ENCODE measurements at regions not wholly inside any gene's neighbourhood (a gene's known extent, or its start where the extent isn't known, plus 50 kb on each side); places are given as distances from the start of the nearest gene placed in this dataset.
"Not testable (repeated sequence)": the region's sequence is repeated elsewhere in the genome, so short reads cannot be mapped to it uniquely, and the experiment has no call there.

GRCh38 chr5:163916376-163916775 lies 411.0 kb downstream of the MAT2B start:
- H3K27me3 Mint-ChIP-seq = no peaks in the 10 kb centered on the region
- peaks cover 51 to 63% (median 58%) of the 10 kb centered on the region in 3 donors for H3K4me1 Mint-ChIP-seq
- H3K9me3 Mint-ChIP-seq = peaks cover 6 to 37% (median 24%) of the 10 kb centered on the region in 3 donors
- H3K4me3 Mint-ChIP-seq = peak overlapping the region; percentile 88 to 97 (median 92)
- peak overlapping the region; percentile 99 to 100 (median 100) for H3K27ac Mint-ChIP-seq
- peaks cover 13% of the 10 kb centered on the region for H3K36me3 Mint-ChIP-seq

GRCh38 chr5:163916861-163917260 lies 411.4 kb downstream of the MAT2B start:
- H3K4me1 Mint-ChIP-seq = peaks cover 48 to 62% (median 53%) of the 10 kb centered on the region in 3 donors
- no peaks in the 10 kb centered on the region for H3K27me3 Mint-ChIP-seq
- peaks cover 13% of the 10 kb centered on the region for H3K36me3 Mint-ChIP-seq
- H3K4me3 Mint-ChIP-seq = peak overlapping the region; percentile 88 to 97 (median 92)
- peak overlapping the region; percentile 99 to 100 (median 100) for H3K27ac Mint-ChIP-seq
- H3K9me3 Mint-ChIP-seq = peaks cover 6 to 39% (median 26%) of the 10 kb centered on the region in 3 donors

DNA sequence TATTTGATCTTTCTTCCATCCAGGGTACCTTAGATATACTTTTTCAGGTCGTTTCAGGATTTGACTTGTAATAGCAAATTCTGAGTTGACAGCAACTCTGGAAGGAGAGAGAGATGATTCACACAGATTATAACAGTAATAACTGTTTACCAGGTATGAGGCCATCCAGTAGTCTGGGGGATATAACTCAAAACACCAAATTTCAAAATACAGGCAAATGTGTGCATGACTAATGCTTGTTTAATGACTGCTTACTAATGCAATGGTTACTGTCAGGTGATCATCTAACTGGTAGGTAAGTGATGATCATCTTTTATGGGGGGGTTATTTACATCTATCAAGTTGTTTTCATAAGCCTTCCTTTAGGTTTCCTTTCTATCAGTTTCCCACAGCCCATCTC lies 412.3 kb downstream of the MAT2B start:
- Mint-ChIP-seq H3K36me3 (peaks cover 13% of the 10 kb centered on the region), H3K27me3 (no peaks in the 10 kb centered on the region), H3K4me3 (peak overlapping the region in 3 of 4 donors; percentile 79 to 96 (median 89)), H3K4me1 (peaks cover 44 to 57% (median 50%) of the 10 kb centered on the region in 3 donors), H3K9me3 (peaks cover 6 to 39% (median 27%) of the 10 kb centered on the region in 3 donors), H3K27ac (peak overlapping the region; percentile 99 to 100 (median 100))

- not testable (repeated sequence) for H3K4me1 Mint-ChIP-seq, H3K27me3 Mint-ChIP-seq, H3K4me3 Mint-ChIP-seq
- Mint-ChIP-seq H3K9me3 (peaks cover 4 to 15% (median 7%) of the 10 kb centered on the region in 3 donors), H3K27ac (peak overlapping the region in 1 of 3 donors; percentile 5), H3K36me3 (peaks cover 13% of the 10 kb centered on the region)
Observed at GRCh38 chr5:163934990-163935389, 429.6 kb downstream of the MAT2B start.

DNA sequence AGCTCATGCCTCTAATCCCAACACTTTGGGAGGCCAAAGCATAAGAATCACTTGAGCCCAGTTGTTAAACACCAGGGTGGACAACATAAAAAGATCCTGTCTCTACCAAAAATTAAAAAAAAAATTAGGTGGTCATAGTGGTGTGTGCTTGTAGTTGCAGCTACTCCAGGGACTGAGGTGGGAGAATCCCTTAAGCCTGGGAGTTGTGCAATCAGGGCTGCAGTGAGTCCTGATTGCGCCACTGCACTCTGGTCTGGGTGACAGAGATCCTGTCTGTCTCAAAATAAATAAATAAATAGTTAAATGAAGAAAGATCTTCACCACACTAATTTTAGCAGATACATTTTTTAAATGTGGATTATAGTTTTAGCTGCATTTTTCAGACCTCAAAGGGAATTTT lies 433.2 kb downstream of the MAT2B start:
- Mint-ChIP-seq H3K27ac (no peak overlapping the region), H3K4me1 (peaks cover 8 to 21% (median 16%) of the 10 kb centered on the region in 3 donors), H3K4me3 (no peak overlapping the region), H3K36me3 (peaks cover 9% of the 10 kb centered on the region), H3K9me3 (peaks cover 4 to 13% (median 7%) of the 10 kb centered on the region in 3 donors), H3K27me3 (peaks cover 1% of the 10 kb centered on the region)

- Mint-ChIP-seq H3K4me1 (peaks cover 15 to 24% (median 22%) of the 10 kb centered on the region in 3 donors), H3K27ac (no peak overlapping the region), H3K36me3 (peaks cover 1% of the 10 kb centered on the region), H3K27me3 (peaks cover 1% of the 10 kb centered on the region), H3K4me3 (no peak overlapping the region), H3K9me3 (peaks cover 0 to 2% (median 0%) of the 10 kb centered on the region in 3 donors)
Observed at GRCh38 chr5:163941079-163941478, 435.7 kb downstream of the MAT2B start.

DNA sequence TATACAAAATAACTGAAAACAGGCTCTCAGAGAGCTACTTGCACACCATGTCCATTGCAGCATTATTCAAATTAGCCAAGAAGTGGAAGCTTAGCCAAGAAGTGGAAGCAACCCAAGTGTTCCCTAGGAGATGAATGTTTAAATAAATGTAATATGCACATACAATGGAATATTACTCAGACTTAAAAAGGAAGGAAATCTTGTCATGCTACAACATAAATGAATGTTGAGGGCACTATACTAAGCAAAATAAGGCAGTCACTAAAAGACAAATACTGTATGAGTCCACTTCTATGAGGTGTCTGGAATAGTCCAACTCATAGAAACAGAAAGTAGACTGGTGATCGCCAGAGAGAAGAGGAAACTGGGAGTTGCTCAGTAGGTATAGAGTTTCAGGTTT lies 438.1 kb downstream of the MAT2B start:
- H3K9me3 Mint-ChIP-seq = no peaks in the 10 kb centered on the region
- peaks cover 1% of the 10 kb centered on the region for H3K36me3 Mint-ChIP-seq
- H3K27me3 Mint-ChIP-seq = peaks cover 1% of the 10 kb centered on the region
- H3K27ac Mint-ChIP-seq = no peak overlapping the region
- peaks cover 15 to 25% (median 22%) of the 10 kb centered on the region in 3 donors for H3K4me1 Mint-ChIP-seq
- no peak overlapping the region for H3K4me3 Mint-ChIP-seq

GRCh38 chr5:163944738-163945137 lies 439.3 kb downstream of the MAT2B start:
- no peak overlapping the region for H3K4me3 Mint-ChIP-seq
- H3K27ac Mint-ChIP-seq = peak overlapping the region in 1 of 3 donors; percentile 89
- H3K27me3 Mint-ChIP-seq = peaks cover 1% of the 10 kb centered on the region
- peaks cover 15 to 25% (median 22%) of the 10 kb centered on the region in 3 donors for H3K4me1 Mint-ChIP-seq
- H3K36me3 Mint-ChIP-seq = peaks cover 1% of the 10 kb centered on the region
- H3K9me3 Mint-ChIP-seq = no peaks in the 10 kb centered on the region

- Mint-ChIP-seq H3K27ac (no peak overlapping the region), H3K27me3 (no peaks in the 10 kb centered on the region), H3K4me3 (peak overlapping the region in 1 of 4 donors; percentile 35), H3K9me3 (no peaks in the 10 kb centered on the region), H3K4me1 (peaks cover 8 to 13% (median 9%) of the 10 kb centered on the region in 3 donors), H3K36me3 (no peaks in the 10 kb centered on the region)
Observed at GRCh38 chr5:163947848-163948666, 442.6 kb downstream of the MAT2B start.

DNA sequence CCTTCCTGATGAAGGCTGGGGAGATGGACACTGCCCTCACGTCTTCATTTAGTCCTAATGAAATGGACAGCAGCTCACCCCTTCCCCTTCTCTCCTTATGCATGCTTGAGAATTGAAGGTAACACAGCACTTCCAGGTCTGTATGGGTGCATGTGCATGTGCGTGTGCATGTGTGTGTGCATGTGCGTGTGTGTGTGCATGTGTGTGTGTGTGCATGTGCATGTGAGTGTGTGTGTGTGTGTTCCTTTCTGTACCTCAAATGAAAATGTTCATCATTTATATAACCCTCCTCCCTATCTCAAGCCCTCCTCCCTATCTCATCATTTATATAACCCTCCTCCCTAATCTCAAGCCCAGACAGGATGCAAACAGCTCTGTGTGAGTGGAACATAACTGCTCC lies 444.8 kb downstream of the MAT2B start:
- Mint-ChIP-seq H3K4me1 (peaks cover 3 to 7% (median 4%) of the 10 kb centered on the region in 3 donors), H3K27ac (no peak overlapping the region), H3K27me3 (no peaks in the 10 kb centered on the region), H3K36me3 (no peaks in the 10 kb centered on the region), H3K4me3 (no peak overlapping the region), H3K9me3 (no peaks in the 10 kb centered on the region)

DNA sequence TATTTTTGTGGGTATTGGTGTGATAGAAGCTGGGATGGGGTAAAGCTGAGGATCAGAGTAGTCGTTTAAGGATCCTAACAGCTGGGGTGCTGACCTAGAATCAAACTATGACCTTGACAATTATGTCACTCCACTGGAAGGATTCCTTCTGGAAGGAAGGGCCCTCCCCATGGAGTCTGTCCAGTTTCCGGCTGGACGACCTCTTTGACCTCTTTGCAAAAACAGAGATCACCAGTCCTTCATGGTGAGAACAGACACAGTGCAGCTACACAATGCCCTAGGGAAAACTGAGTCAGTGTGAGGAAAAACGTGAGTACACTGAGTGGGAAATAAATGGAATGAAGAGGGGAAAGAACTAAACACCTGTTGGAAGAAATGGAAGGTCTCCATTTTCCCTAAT lies 445.6 kb downstream of the MAT2B start:
- no peak overlapping the region for H3K4me3 Mint-ChIP-seq
- H3K9me3 Mint-ChIP-seq = no peaks in the 10 kb centered on the region
- H3K27me3 Mint-ChIP-seq = no peaks in the 10 kb centered on the region
- H3K36me3 Mint-ChIP-seq = no peaks in the 10 kb centered on the region
- peaks cover 0 to 5% (median 3%) of the 10 kb centered on the region in 3 donors for H3K4me1 Mint-ChIP-seq
- H3K27ac Mint-ChIP-seq = no peak overlapping the region

DNA sequence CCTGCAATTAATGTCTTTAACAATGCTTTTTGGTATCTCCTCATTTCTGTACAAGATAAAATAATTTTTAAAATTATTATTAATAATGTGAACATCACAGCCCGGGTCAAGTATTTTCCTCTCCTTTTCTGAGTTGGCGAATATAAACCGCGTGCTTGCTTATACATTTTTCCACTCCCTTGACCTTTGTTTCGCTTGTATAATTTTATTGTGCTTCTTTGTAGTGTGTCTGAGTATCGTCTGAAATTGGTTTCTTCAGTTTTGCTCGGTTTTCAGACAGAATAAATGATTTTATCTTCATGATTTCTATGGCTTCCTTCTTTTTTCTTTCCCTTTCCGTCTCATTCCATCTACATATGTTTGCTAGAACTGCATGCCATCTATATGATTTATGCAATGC lies 448.5 kb downstream of the MAT2B start:
- Mint-ChIP-seq H3K4me1 (peaks cover 4 to 7% (median 7%) of the 10 kb centered on the region in 3 donors), H3K27ac (peak overlapping the region in 1 of 3 donors; percentile 12), H3K9me3 (peaks cover 0 to 1% (median 0%) of the 10 kb centered on the region in 3 donors), H3K36me3 (no peaks in the 10 kb centered on the region), H3K4me3 (no peak overlapping the region), H3K27me3 (no peaks in the 10 kb centered on the region)

DNA sequence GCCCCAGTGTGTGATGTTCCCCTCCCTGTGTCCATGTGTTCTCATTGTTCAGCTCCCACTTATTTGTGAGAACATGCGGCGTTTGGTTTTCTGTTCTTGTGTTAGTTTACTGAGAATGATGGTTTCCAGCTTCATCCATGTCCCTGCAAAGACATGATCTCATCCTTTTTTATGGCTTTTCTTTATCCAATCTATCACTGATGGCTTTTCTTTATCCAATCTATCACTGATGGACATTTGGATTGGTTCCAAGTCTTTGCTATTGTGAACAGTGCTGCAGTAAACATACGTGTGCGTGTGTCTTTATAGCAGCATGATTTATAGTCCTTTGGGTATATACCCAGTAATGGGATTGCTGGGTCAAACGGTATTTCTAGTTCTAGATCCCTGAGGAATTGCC lies 455.8 kb downstream of the MAT2B start:
- H3K4me1 Mint-ChIP-seq, H3K36me3 Mint-ChIP-seq: not testable (repeated sequence)

GRCh38 chr5:163963881-163964280 lies 458.5 kb downstream of the MAT2B start:
- Mint-ChIP-seq H3K27ac (no peak overlapping the region), H3K4me1 (peaks cover 2 to 8% (median 6%) of the 10 kb centered on the region in 3 donors), H3K27me3 (no peaks in the 10 kb centered on the region), H3K36me3 (no peaks in the 10 kb centered on the region), H3K9me3 (peaks cover 0 to 3% (median 0%) of the 10 kb centered on the region in 3 donors), H3K4me3 (no peak overlapping the region)

More for the DNA sequence above, 455.8 kb downstream of the MAT2B start:
- not testable (repeated sequence) for H3K9me3 Mint-ChIP-seq, H3K27ac Mint-ChIP-seq, H3K4me3 Mint-ChIP-seq, H3K27me3 Mint-ChIP-seq

DNA sequence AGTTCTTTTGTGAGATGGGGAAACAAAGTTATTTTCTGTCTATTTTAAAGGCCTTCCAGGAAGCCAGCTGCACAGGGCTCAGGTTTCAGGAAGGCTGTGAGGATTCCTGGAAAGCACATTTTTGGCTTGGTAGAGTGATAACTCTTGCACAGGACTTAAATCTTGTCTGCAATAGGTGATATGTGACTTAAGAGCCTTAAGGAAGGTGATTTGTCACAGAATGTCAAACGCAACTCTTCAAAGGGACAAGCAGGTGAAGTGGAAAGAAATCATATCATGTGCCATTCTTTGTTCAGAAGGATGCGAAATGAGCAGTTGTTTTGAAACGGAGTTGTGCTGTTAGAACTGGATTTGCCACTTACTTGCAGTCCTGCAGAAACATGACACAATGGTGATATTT lies 459.3 kb downstream of the MAT2B start:
- no peaks in the 10 kb centered on the region for H3K36me3 Mint-ChIP-seq
- no peak overlapping the region for H3K4me3 Mint-ChIP-seq
- H3K27me3 Mint-ChIP-seq = no peaks in the 10 kb centered on the region
- H3K4me1 Mint-ChIP-seq = peaks cover 3 to 11% (median 6%) of the 10 kb centered on the region in 3 donors
- H3K9me3 Mint-ChIP-seq = peaks cover 0 to 3% (median 0%) of the 10 kb centered on the region in 3 donors
- H3K27ac Mint-ChIP-seq = no peak overlapping the region

All from IgD-negative memory B cell (primary cell).